ENCODE measurements at regions not wholly inside any gene's neighbourhood (a gene's known extent, or its start where the extent isn't known, plus 50 kb on each side); places are given as distances from the start of the nearest gene placed in this dataset.

GRCh38 chr1:58396150-58396549, 150.4 kb downstream of the OMA1 start:
- WGBS, 2 donors, result 58 to 80% methylated on average over 5 to 6 of the region's 6 CpGs
- Histone ChIP-seq H3K27me3 (no peaks in the 10 kb centered on the region), H3K4me3 (no peak overlapping the region), H3K27ac (no peak overlapping the region), H3K36me3 (no peaks in the 10 kb centered on the region), H3K9me3 (no peaks in the 10 kb centered on the region), H3K4me1 (peaks cover 0 to 5% (median 4%) of the 10 kb centered on the region in 3 donors)
- intact Hi-C loops (cut with DNase I), result no loop called here
- no peak for DNase-seq
- TF ChIP-seq CTCF (IDR thresholded peaks at IDR 0.05) (no peak), POLR2A (IDR thresholded peaks at IDR 0.05) (no peak)

GRCh38 chr1:58395355-58395754, 151.2 kb downstream of the OMA1 start:
- Histone ChIP-seq H3K27ac (no peak overlapping the region), H3K27me3 (no peaks in the 10 kb centered on the region), H3K4me1 (peaks cover 0 to 5% (median 4%) of the 10 kb centered on the region in 3 donors), H3K4me3 (no peak overlapping the region), H3K36me3 (no peaks in the 10 kb centered on the region), H3K9me3 (no peaks in the 10 kb centered on the region)
- intact Hi-C loops (cut with DNase I), result no loop called here
- WGBS, 2 donors, result 26 to 53% methylated on average over 2 of the region's 2 CpGs
- no peak for DNase-seq
- TF ChIP-seq CTCF (IDR thresholded peaks at IDR 0.05) (no peak), POLR2A (IDR thresholded peaks at IDR 0.05) (no peak)

GRCh38 chr1:58392083-58392482, 154.4 kb downstream of the OMA1 start:
- no peak for DNase-seq

GRCh38 chr1:58391514-58391913, 155.0 kb downstream of the OMA1 start:
- Histone ChIP-seq H3K27me3 (no peaks in the 10 kb centered on the region), H3K36me3 (no peaks in the 10 kb centered on the region), H3K9me3 (no peaks in the 10 kb centered on the region), H3K27ac (no peak overlapping the region), H3K4me1 (peaks cover 0 to 5% (median 4%) of the 10 kb centered on the region in 3 donors), H3K4me3 (no peak overlapping the region)
- TF ChIP-seq CTCF (IDR thresholded peaks at IDR 0.05), result no peak
- no peak for TF ChIP-seq POLR2A (IDR thresholded peaks at IDR 0.05)
- DNase-seq, result no peak
- intact Hi-C loops (cut with DNase I), result no loop called here
- 69 to 80% methylated on average over 3 of the region's 3 CpGs for WGBS, 2 donors

More at GRCh38 chr1:58392083-58392482, 154.4 kb downstream of the OMA1 start:
- TF ChIP-seq CTCF (IDR thresholded peaks at IDR 0.05), result no peak
- no peak for TF ChIP-seq POLR2A (IDR thresholded peaks at IDR 0.05)
- Histone ChIP-seq H3K27ac (no peak overlapping the region), H3K9me3 (no peaks in the 10 kb centered on the region), H3K4me3 (no peak overlapping the region), H3K27me3 (no peaks in the 10 kb centered on the region), H3K4me1 (peaks cover 0 to 5% (median 4%) of the 10 kb centered on the region in 3 donors), H3K36me3 (no peaks in the 10 kb centered on the region)
- 56 to 71% methylated on average over 6 of the region's 6 CpGs for WGBS, 2 donors
- intact Hi-C loops (cut with DNase I), result no loop called here

- 67 to 84% methylated on average over 5 of the region's 5 CpGs for WGBS, 2 donors
- H3K27me3 ChIP-seq, result no peaks in the 10 kb centered on the region
These were observed 155.5 kb downstream of the OMA1 start for GRCh38 chr1:58391056-58391455.

More at GRCh38 chr1:58391056-58391455, 155.5 kb downstream of the OMA1 start:
- no peaks in the 10 kb centered on the region for H3K9me3 ChIP-seq
- no peak for DNase-seq
- no peaks in the 10 kb centered on the region for H3K36me3 ChIP-seq
- intact Hi-C loops (cut with DNase I), result no loop called here
- no peak overlapping the region for H3K27ac ChIP-seq
- no peak for TF ChIP-seq CTCF (IDR thresholded peaks at IDR 0.05)
- TF ChIP-seq POLR2A (IDR thresholded peaks at IDR 0.05), result no peak
- peaks cover 0 to 5% (median 4%) of the 10 kb centered on the region in 3 donors for H3K4me1 ChIP-seq
- H3K4me3 ChIP-seq, result no peak overlapping the region
